H9 (cell line): ENCODE measurements at regions not wholly inside any gene's neighbourhood (a gene's known extent, or its start where the extent isn't known, plus 50 kb on each side); places are given as distances from the start of the nearest gene placed in this dataset.

Experiments used
- DNase-seq: peaks from one replicate; pipeline ENCODE4 v3.0.0-alpha.2; 2017
- H2AFZ ChIP-seq: one replicate; pipeline ENCODE4 v1.6.1; 2013; ENCODE audit warnings: mild to moderate bottlenecking, low read length, control low read depth, moderate library complexity
- H2AK5ac ChIP-seq: 2 replicates; pipeline ENCODE4 v1.6.1; 2013; ENCODE audit warnings: low read length, control low read depth, mixed read lengths; ENCODE audit not compliant: insufficient read length
- H2BK120ac ChIP-seq: one replicate; pipeline ENCODE4 v1.6.1; 2013; ENCODE audit warnings: low read depth, mild to moderate bottlenecking, low read length, control low read depth, inconsistent platforms; ENCODE audit not compliant: poor library complexity, severe bottlenecking
- H2BK12ac ChIP-seq: 2 replicates; pipeline ENCODE4 v1.6.1; 2013; ENCODE audit warnings: low read length, control low read depth, mixed read lengths, low read depth; ENCODE audit not compliant: insufficient read length
- H2BK15ac ChIP-seq: 2 replicates; pipeline ENCODE4 v1.6.1; 2013; ENCODE audit warnings: low read depth, low read length, control low read depth
- H2BK20ac ChIP-seq: one replicate; pipeline ENCODE4 v1.6.1; 2013; ENCODE audit warnings: low read depth, mild to moderate bottlenecking, low read length, control low read depth, inconsistent platforms; ENCODE audit not compliant: poor library complexity, severe bottlenecking
- H2BK5ac ChIP-seq: 2 replicates; pipeline ENCODE4 v1.6.1; 2013; ENCODE audit warnings: low read length, control low read depth, mixed read lengths; ENCODE audit not compliant: insufficient read length
- H3K14ac ChIP-seq: 2 replicates; pipeline ENCODE4 v1.6.1; 2013; ENCODE audit warnings: low read length, control low read depth; ENCODE audit not compliant: insufficient read depth
- H3K18ac ChIP-seq: 2 replicates; pipeline ENCODE4 v1.6.1; 2013; ENCODE audit warnings: low read depth, mild to moderate bottlenecking, mixed read lengths, low read length, control low read depth; ENCODE audit not compliant: insufficient read length
- H3K23ac ChIP-seq: 2 replicates; pipeline ENCODE4 v1.6.1; 2013; ENCODE audit warnings: low read length, control low read depth, mixed read lengths, low read depth; ENCODE audit not compliant: insufficient read length
- H3K23me2 ChIP-seq: 2 replicates; pipeline ENCODE4 v1.6.1; 2013; ENCODE audit warnings: low read depth, mild to moderate bottlenecking, mixed read lengths, low read length, control low read depth; ENCODE audit not compliant: insufficient read length, poor library complexity, severe bottlenecking
- H3K27ac ChIP-seq: 2 replicates; pipeline ENCODE4 v1.5.1; 2013; ENCODE audit warnings: low read length, control low read depth, mixed read lengths, low read depth; ENCODE audit not compliant: insufficient read length
- H3K27me3 ChIP-seq: 2 replicates; pipeline ENCODE4 v1.6.1; 2013; ENCODE audit warnings: low read length, control low read depth, inconsistent platforms; ENCODE audit not compliant: insufficient read depth
- H3K4ac ChIP-seq: 2 replicates; pipeline ENCODE4 v1.6.1; 2013; ENCODE audit warnings: low read depth, mild to moderate bottlenecking, control low read depth, inconsistent platforms, low read length, moderate library complexity
- H3K4me1 ChIP-seq: 2 replicates; pipeline ENCODE4 v1.6.1; 2013; ENCODE audit warnings: low read length, control low read depth, inconsistent platforms; ENCODE audit not compliant: insufficient read depth
- H3K4me2 ChIP-seq: 2 replicates; pipeline ENCODE4 v1.6.1; 2013; ENCODE audit warnings: low read length, control low read depth, mixed read lengths; ENCODE audit not compliant: insufficient read length, insufficient read depth
- H3K56ac ChIP-seq: 2 replicates; pipeline ENCODE4 v1.6.1; 2013; ENCODE audit warnings: low read depth, mild to moderate bottlenecking, mixed read lengths, low read length, control low read depth; ENCODE audit not compliant: insufficient read length
- H3K79me1 ChIP-seq: 2 replicates; pipeline ENCODE4 v1.6.1; 2013; ENCODE audit warnings: low read depth, mild to moderate bottlenecking, moderate library complexity, low read length, control low read depth, inconsistent platforms; ENCODE audit not compliant: insufficient read depth, poor library complexity, severe bottlenecking
- H3K79me2 ChIP-seq: 2 replicates; pipeline ENCODE4 v1.6.1; 2013; ENCODE audit warnings: low read length, control low read depth, inconsistent platforms; ENCODE audit not compliant: insufficient read depth
- H3K9ac ChIP-seq: 2 replicates; pipeline ENCODE4 v1.6.1; 2013; ENCODE audit warnings: low read length, control low read depth, mixed read lengths; ENCODE audit not compliant: insufficient read length; ENCODE audit errors: extremely low read depth
- H3K9me3 ChIP-seq: one replicate; pipeline ENCODE4 v1.6.1; 2013; ENCODE audit warnings: low read depth, low read length, inconsistent platforms; ENCODE audit not compliant: control insufficient read depth
- H3T11ph ChIP-seq: one replicate; pipeline ENCODE4 v1.6.1; 2013; ENCODE audit warnings: mild to moderate bottlenecking, low read length, control low read depth, inconsistent platforms
- H4K20me1 ChIP-seq: one replicate; pipeline ENCODE4 v1.6.1; 2013; ENCODE audit not compliant: control insufficient read depth, insufficient read length, insufficient read depth
- H4K5ac ChIP-seq: 2 replicates; pipeline ENCODE4 v1.6.1; 2013; ENCODE audit warnings: low read depth, mild to moderate bottlenecking, mixed read lengths, low read length, control low read depth; ENCODE audit not compliant: insufficient read length
- H4K8ac ChIP-seq: replicated peaks from 2 replicates; pipeline ENCODE4 v1.6.1; 2013; ENCODE audit warnings: low read length, control low read depth, mixed read lengths, low read depth; ENCODE audit not compliant: insufficient read length
- H4K91ac ChIP-seq: 2 replicates; pipeline ENCODE4 v1.6.1; 2013; ENCODE audit warnings: low read depth, mild to moderate bottlenecking, moderate library complexity, mixed read lengths, low read length, control low read depth; ENCODE audit not compliant: insufficient read length
- H3K27ac Mint-ChIP-seq, 3 experiments: 2 replicates in 2 of 3; 3 replicates in 1 of 3; pipeline ENCODE4 v1.8.0; 2020 to 2021; ENCODE audit warnings: mixed read lengths in 3 of 3, mild to moderate bottlenecking in 1 of 3, moderate library complexity in 1 of 3
- H3K27me3 Mint-ChIP-seq: 2 replicates; pipeline ENCODE4 v1.8.0; 2021; ENCODE audit warnings: low read depth, mild to moderate bottlenecking, moderate library complexity, mixed read lengths
- H3K36me3 Mint-ChIP-seq, 3 experiments: 2 replicates in 2 of 3; 3 replicates in 1 of 3; pipeline ENCODE4 v1.8.0; 2020 to 2021; ENCODE audit warnings: low read depth in 3 of 3, mixed read lengths in 3 of 3; ENCODE audit not compliant: insufficient read depth in 1 of 3
- H3K4me1 Mint-ChIP-seq, 2 experiments: 2 replicates each; pipeline ENCODE4 v1.8.0; 2020; ENCODE audit warnings: mixed read lengths in 2 of 2
- H3K4me3 Mint-ChIP-seq, 2 experiments: 2 replicates in 1 of 2; 3 replicates in 1 of 2; pipeline ENCODE4 v1.8.0; 2020 to 2021; ENCODE audit warnings: mild to moderate bottlenecking in 2 of 2, mixed read lengths in 2 of 2, moderate library complexity in 1 of 2
- H3K9me3 Mint-ChIP-seq, 2 experiments: 2 replicates in 1 of 2; 3 replicates in 1 of 2; pipeline ENCODE4 v1.8.0; 2020; ENCODE audit warnings: mild to moderate bottlenecking in 2 of 2, mixed read lengths in 2 of 2, moderate library complexity in 1 of 2
- WGBS: extraction: QIAGEN DNeasy Blood & Tissue Kit; methylation state at CpG from one replicate; pipeline ENCODE4 v1.1.7; 2013; ENCODE audit warnings: missing lambda C conversion rate, low lambda C conversion rate, mixed read lengths; ENCODE audit not compliant: insufficient read length; ENCODE audit errors: extremely low coverage; 5-methylcytosine and 5-hydroxymethylcytosine counted together
- TF ChIP-seq, protein P1 (sequence below): fragments of 200-600 bp; sonication (generic); conservative IDR thresholded peaks from 3 replicates; pipeline ENCODE4 v1.8.0; 2021; ENCODE audit warnings: antibody characterized with exemption, mild to moderate bottlenecking

DNA sequence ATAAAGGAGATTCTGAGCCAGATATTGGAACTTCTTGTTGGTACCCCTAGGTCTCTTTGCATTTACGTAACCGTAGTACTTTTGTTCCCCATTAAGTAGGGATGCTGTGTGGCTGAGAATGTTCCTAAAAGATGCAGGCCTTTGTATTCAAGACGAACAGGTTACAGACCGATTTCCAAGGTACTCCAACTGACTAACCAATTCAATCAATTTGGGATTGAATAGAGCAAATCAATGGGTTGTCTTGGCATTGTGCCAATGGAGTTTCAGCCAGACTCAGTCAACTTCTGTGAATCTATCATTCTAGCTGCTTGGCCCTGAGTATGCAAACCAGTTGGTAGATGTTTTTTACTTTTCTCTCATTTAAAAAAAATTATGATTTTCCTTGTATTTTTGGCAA, 347.3 kb upstream of the NPVF start:
- Histone ChIP-seq H3K79me2 (no peaks in the 10 kb centered on the region), H3K27me3 (no peaks in the 10 kb centered on the region), H3T11ph (no peak overlapping the region), H2BK120ac (no peak overlapping the region), H2BK12ac (no peak overlapping the region), H2AK5ac (no peak overlapping the region), H3K79me1 (no peaks in the 10 kb centered on the region), H3K56ac (no peak overlapping the region), H4K8ac (no peak overlapping the region), H3K27ac (no peak overlapping the region), H3K4me1 (no peaks in the 10 kb centered on the region), H3K23ac (no peak overlapping the region), H3K9me3 (no peaks in the 10 kb centered on the region), H4K5ac (no peak overlapping the region), H2BK5ac (no peak overlapping the region), H4K20me1 (no peaks in the 10 kb centered on the region), H3K14ac (no peak overlapping the region), H3K4ac (no peak overlapping the region), H2BK15ac (no peak overlapping the region), H2BK20ac (no peak overlapping the region), H4K91ac (no peak overlapping the region), H2AFZ (no peak overlapping the region), H3K4me2 (no peak overlapping the region), H3K9ac (no peak overlapping the region), H3K18ac (no peak overlapping the region), H3K23me2 (no peaks in the 10 kb centered on the region)
- peaks cover 49% of the 10 kb centered on the region for H3K27me3 Mint-ChIP-seq
- H3K4me3 Mint-ChIP-seq, result no peak overlapping the region
- no peaks in the 10 kb centered on the region; a peak in 1 of 5 replicates for H3K9me3 Mint-ChIP-seq
- no peak overlapping the region for H3K27ac Mint-ChIP-seq
- no peak for DNase-seq
- H3K4me1 Mint-ChIP-seq, result peaks cover 4 to 5% of the 10 kb centered on the region in 2 experiments
- no peaks in the 10 kb centered on the region for H3K36me3 Mint-ChIP-seq
- no CpG with 5 or more reads among the region's 4 CpGs for WGBS
- TF ChIP-seq, protein P1, sequence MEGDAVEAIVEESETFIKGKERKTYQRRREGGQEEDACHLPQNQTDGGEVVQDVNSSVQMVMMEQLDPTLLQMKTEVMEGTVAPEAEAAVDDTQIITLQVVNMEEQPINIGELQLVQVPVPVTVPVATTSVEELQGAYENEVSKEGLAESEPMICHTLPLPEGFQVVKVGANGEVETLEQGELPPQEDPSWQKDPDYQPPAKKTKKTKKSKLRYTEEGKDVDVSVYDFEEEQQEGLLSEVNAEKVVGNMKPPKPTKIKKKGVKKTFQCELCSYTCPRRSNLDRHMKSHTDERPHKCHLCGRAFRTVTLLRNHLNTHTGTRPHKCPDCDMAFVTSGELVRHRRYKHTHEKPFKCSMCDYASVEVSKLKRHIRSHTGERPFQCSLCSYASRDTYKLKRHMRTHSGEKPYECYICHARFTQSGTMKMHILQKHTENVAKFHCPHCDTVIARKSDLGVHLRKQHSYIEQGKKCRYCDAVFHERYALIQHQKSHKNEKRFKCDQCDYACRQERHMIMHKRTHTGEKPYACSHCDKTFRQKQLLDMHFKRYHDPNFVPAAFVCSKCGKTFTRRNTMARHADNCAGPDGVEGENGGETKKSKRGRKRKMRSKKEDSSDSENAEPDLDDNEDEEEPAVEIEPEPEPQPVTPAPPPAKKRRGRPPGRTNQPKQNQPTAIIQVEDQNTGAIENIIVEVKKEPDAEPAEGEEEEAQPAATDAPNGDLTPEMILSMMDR, result no peak
